GM23248 (cell line): ENCODE measurements at regions not wholly inside any gene's neighbourhood (a gene's known extent, or its start where the extent isn't known, plus 50 kb on each side); places are given as distances from the start of the nearest gene placed in this dataset.

Experiments used
- DNase-seq: peaks from one replicate; pipeline ENCODE4 v3.0.0-alpha.2; 2015
- H2AFZ ChIP-seq: fragments of 200-600 bp; sonication (generic); 2 replicates; pipeline ENCODE4 v1.6.1; 2016; ENCODE audit warnings: antibody characterized with exemption
- H3F3A ChIP-seq: fragments of 200-600 bp; sonication (generic); 2 replicates; pipeline ENCODE4 v1.6.1; 2016; ENCODE audit warnings: mild to moderate bottlenecking, antibody characterized with exemption, mixed run types; ENCODE audit not compliant: insufficient read depth
- H3K27ac ChIP-seq: fragments of 200-600 bp; sonication (generic); 2 replicates; pipeline ENCODE4 v1.5.1; 2016; ENCODE audit warnings: mild to moderate bottlenecking
- H3K27me3 ChIP-seq: fragments of 200-600 bp; sonication (generic); replicated peaks from 2 replicates; pipeline ENCODE4 v1.6.1; 2016; ENCODE audit warnings: mild to moderate bottlenecking; ENCODE audit not compliant: insufficient read depth
- H3K36me3 ChIP-seq: fragments of 200-600 bp; sonication (generic); 2 replicates; pipeline ENCODE4 v1.6.1; 2016; ENCODE audit warnings: low read depth, mild to moderate bottlenecking
- H3K4me1 ChIP-seq: fragments of 200-600 bp; sonication (generic); 2 replicates; pipeline ENCODE4 v1.6.1; 2016; ENCODE audit warnings: mild to moderate bottlenecking; ENCODE audit not compliant: insufficient read depth
- H3K4me2 ChIP-seq: fragments of 200-600 bp; sonication (generic); one replicate; pipeline ENCODE4 v1.6.1; 2016; ENCODE audit warnings: mild to moderate bottlenecking; ENCODE audit not compliant: unreplicated experiment
- H3K4me3 ChIP-seq: fragments of 200-600 bp; sonication (generic); 2 replicates; pipeline ENCODE4 v1.5.1; 2016; ENCODE audit warnings: mild to moderate bottlenecking
- H3K79me2 ChIP-seq: fragments of 200-600 bp; sonication (generic); 2 replicates; pipeline ENCODE4 v1.6.1; 2016; ENCODE audit warnings: mild to moderate bottlenecking; ENCODE audit not compliant: insufficient read depth
- H3K9ac ChIP-seq: fragments of 200-600 bp; sonication (generic); 2 replicates; pipeline ENCODE4 v1.6.1; 2016; ENCODE audit warnings: mild to moderate bottlenecking
- H3K9me2 ChIP-seq: fragments of 200-600 bp; sonication (generic); 2 replicates; pipeline ENCODE4 v1.6.1; 2016; ENCODE audit warnings: mixed run types, mild to moderate bottlenecking, moderate library complexity; ENCODE audit not compliant: insufficient read depth
- H3K9me3 ChIP-seq: fragments of 200-600 bp; sonication (generic); one replicate; pipeline ENCODE4 v1.6.1; 2017; ENCODE audit warnings: low read depth
- H4K20me1 ChIP-seq: fragments of 200-600 bp; sonication (generic); 2 replicates; pipeline ENCODE4 v1.6.0; 2016; ENCODE audit not compliant: insufficient read depth
- EZH2 ChIP-seq: fragments of 200-600 bp; sonication (generic); IDR thresholded peaks from 2 replicates; pipeline ENCODE4 v1.6.1; 2018; ENCODE audit warnings: antibody characterized with exemption, mild to moderate bottlenecking; ENCODE audit not compliant: insufficient read depth, poor library complexity, severe bottlenecking
- EZH2phosphoT487 ChIP-seq: fragments of 200-600 bp; sonication (generic); IDR thresholded peaks from 2 replicates; pipeline ENCODE4 v1.6.1; 2018; ENCODE audit warnings: antibody characterized with exemption, moderate library complexity, mild to moderate bottlenecking, low read depth; ENCODE audit not compliant: insufficient read depth
- WGBS, 2 experiments: methylation state at CpG; one replicate each; pipeline ENCODE4 v1.1.6; 2015 to 2017; ENCODE audit warnings: low lambda C conversion rate in 2 of 2, low coverage in 1 of 2; ENCODE audit errors: missing lambda C conversion rate in 2 of 2; 5-methylcytosine and 5-hydroxymethylcytosine counted together
- in situ Hi-C: fragments of 300-500 bp; cut with MboI; formaldehyde crosslinking; loops from 2 replicates; pipeline ENCODE4 v1.15.0; 2020

DNA sequence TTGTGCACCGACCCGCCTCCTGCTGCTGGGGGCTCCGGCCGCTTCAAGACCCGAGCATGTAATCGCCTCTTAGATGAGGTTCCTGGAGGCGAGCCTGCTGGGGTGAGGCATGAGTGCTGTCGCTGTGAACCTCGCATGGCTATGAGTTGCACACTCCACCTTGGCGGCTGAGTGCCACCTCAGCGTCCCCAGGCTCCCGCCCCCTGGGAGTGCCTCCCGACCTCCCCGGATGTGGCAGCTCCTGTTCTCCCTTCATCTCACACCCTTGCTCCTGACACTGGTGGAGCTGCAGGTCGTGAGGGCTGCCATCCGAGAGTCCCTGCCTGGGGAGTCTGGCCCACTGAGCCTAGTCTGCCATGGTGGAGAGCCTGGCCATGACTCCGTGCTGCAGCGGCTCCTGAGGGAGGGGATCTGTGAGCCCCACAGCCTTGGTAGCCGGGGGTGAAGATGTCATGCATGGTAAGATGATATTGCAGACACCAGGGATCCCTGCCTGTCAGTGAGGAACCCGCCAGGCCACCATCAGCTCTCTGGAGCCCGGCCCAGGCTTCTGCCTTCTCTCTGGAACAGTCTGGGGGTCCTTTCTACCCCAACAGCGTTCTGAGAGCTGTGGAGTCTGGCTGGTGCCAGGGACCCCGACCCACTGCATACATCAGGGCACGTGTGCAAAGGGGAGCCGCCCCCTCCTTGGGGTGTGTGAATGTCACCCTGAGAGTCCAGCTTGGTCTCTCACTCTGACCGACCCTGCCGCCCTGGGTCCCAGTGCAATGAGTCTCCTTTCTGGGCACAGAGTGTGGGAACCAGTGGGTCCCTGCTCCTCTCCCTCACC, 61.6 kb upstream of the HS6ST1 start:
- Histone ChIP-seq H3K36me3 (no peaks in the 10 kb centered on the region), H3K4me1 (peaks cover 18% of the 10 kb centered on the region), H3K9ac (no peak overlapping the region), H3K27ac (no peak overlapping the region), H3K27me3 (no peaks in the 10 kb centered on the region), H3K79me2 (no peaks in the 10 kb centered on the region), H3K4me2 (no peak overlapping the region), H4K20me1 (no peaks in the 10 kb centered on the region), H3F3A (no peaks in the 10 kb centered on the region), H2AFZ (no peak overlapping the region), H3K9me3 (no peaks in the 10 kb centered on the region), H3K9me2 (no peaks in the 10 kb centered on the region), H3K4me3 (no peak overlapping the region)
- TF ChIP-seq EZH2 = no peak
- WGBS, 2 experiments = 88 to 91% methylated on average over 27 of the region's 27 CpGs
- no peak for DNase-seq
- in situ Hi-C loops = no loop called here

DNA sequence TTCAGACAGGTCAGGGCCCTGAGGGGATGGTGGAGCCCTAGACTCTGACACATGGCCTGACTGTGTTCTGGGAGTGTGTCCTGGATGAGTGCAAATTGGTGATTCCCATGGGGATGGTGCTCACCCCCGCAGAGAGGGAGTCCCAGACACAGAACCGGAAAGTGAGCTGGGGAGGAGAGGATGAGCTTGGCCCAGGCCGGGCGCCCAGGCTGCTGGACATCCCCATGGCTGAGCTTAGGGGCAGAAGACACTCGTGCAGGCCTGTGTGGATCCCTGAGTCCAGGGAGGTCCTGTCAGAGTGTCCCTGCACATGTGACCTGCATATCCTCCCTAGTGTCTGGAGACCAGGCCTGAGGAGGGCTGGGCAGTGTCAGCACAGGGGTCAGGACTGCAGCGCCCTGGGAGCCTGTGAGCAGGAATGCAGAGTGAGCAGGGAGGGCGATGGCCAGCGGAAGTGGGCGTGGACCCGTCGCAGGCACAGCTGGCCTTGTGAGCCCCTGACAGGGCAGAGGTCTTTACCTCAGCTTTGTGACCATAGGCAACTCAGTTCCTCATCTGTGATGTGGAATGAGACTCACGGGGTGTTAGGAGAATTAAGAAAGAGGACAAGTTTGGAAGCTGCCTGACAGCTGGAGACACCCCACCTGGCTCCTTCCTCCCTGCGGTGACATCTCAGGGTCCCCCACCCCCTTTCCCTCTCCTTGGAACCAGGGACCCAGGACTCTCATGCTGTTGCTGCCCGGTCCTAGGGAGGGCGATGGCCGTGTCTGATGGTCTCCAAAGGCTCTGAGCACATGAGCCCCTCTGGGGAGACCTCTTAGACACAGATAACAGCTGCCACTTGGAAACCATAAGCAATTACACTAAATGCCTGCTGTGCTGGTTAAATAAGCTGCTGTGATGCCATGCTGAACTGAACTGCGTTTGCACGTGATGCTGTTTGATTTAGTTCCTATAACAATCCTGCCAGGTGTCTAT, 62.6 kb upstream of the HS6ST1 start:
- H3K9me2 ChIP-seq = no peaks in the 10 kb centered on the region
- H3K27ac ChIP-seq = no peak overlapping the region
- H4K20me1 ChIP-seq = no peaks in the 10 kb centered on the region
- no peaks in the 10 kb centered on the region for H3K36me3 ChIP-seq
- H3K4me3 ChIP-seq = no peak overlapping the region
- TF ChIP-seq EZH2phosphoT487 = no peak
- no peak for TF ChIP-seq EZH2
- H3K9me3 ChIP-seq = no peaks in the 10 kb centered on the region
- no peak overlapping the region for H3K9ac ChIP-seq
- H3K4me1 ChIP-seq = peaks cover 15% of the 10 kb centered on the region
- no peaks in the 10 kb centered on the region for H3F3A ChIP-seq
- H3K79me2 ChIP-seq = no peaks in the 10 kb centered on the region
- WGBS, 2 experiments = 89% methylated on average over 18 of the region's 18 CpGs
- no peak overlapping the region for H2AFZ ChIP-seq
- H3K27me3 ChIP-seq = no peaks in the 10 kb centered on the region
- DNase-seq = peak; percentile 12
- in situ Hi-C loops = no loop called here
- no peak overlapping the region for H3K4me2 ChIP-seq

DNA sequence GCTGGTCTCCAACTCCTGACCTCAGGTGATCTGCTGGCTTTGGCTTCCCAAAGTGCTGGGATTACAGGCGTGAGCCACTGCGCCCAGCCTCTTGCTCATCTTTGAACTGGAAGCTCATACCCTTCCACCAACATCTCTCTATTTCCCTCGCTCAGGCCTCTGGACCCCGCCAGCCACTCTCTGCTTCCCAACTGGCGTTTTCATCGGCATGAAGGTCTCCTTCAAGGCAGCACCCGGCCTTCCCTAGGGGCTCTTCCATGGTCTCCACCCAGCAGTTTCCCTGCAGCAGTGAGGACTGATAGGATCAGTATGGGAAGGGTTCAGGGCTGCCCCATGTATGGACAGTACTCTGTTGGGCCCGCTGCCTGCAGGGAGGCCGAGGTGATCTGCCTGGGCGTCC, 65.8 kb upstream of the HS6ST1 start:
- no peaks in the 10 kb centered on the region for H3K79me2 ChIP-seq
- no peaks in the 10 kb centered on the region for H4K20me1 ChIP-seq
- DNase-seq = no peak
- H3K36me3 ChIP-seq = no peaks in the 10 kb centered on the region
- no peak overlapping the region for H2AFZ ChIP-seq
- no peaks in the 10 kb centered on the region for H3K9me3 ChIP-seq
- no peak overlapping the region for H3K4me2 ChIP-seq
- H3K9me2 ChIP-seq = no peaks in the 10 kb centered on the region
- no peak overlapping the region for H3K27ac ChIP-seq
- no peaks in the 10 kb centered on the region for H3F3A ChIP-seq
- peaks cover 13% of the 10 kb centered on the region for H3K4me1 ChIP-seq
- 83 to 85% methylated on average over 10 of the region's 10 CpGs for WGBS, 2 experiments
- H3K9ac ChIP-seq = no peak overlapping the region
- no peaks in the 10 kb centered on the region for H3K27me3 ChIP-seq
- TF ChIP-seq EZH2phosphoT487 (no peak), EZH2 (no peak)
- no peak overlapping the region for H3K4me3 ChIP-seq
- in situ Hi-C loops = no loop called here

DNA sequence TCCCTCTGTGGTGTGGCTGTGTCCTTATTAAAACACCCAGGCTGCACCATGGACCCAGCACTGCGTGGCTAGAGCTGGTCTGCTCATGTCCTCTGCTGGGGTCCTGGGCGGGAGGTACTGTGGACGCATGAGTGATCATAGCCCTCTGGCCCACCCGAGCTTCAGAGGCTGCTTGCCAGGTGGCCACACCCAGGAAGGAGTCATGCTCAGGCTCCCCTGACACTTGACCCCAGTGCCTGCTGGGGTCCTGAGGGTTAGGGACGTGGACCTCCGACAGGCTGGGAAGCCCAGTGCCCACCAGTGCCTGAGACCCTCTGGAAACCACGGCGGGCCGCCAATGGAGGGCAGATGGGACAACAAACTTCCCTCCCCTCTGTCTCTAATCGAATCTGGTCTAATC, 66.3 kb upstream of the HS6ST1 start:
- no peaks in the 10 kb centered on the region for H3F3A ChIP-seq
- peaks cover 10% of the 10 kb centered on the region for H3K4me1 ChIP-seq
- H3K27me3 ChIP-seq = no peaks in the 10 kb centered on the region
- no peaks in the 10 kb centered on the region for H3K9me2 ChIP-seq
- no peak overlapping the region for H3K27ac ChIP-seq
- H3K9ac ChIP-seq = no peak overlapping the region
- H2AFZ ChIP-seq = no peak overlapping the region
- H3K4me3 ChIP-seq = no peak overlapping the region
- TF ChIP-seq EZH2 = no peak
- TF ChIP-seq EZH2phosphoT487 = no peak
- H3K79me2 ChIP-seq = no peaks in the 10 kb centered on the region
- H3K4me2 ChIP-seq = no peak overlapping the region
- DNase-seq = no peak
- in situ Hi-C loops = no loop called here
- no peaks in the 10 kb centered on the region for H3K9me3 ChIP-seq
- H3K36me3 ChIP-seq = no peaks in the 10 kb centered on the region
- WGBS, 2 experiments = 86 to 87% methylated on average over 9 to 10 of the region's 10 CpGs
- H4K20me1 ChIP-seq = no peaks in the 10 kb centered on the region
